GM12892 (cell line): ENCODE measurements at regions not wholly inside any gene's neighbourhood (a gene's known extent, or its start where the extent isn't known, plus 50 kb on each side); places are given as distances from the start of the nearest gene placed in this dataset.
"Not testable (repeated sequence)": the region's sequence is repeated elsewhere in the genome, so short reads cannot be mapped to it uniquely, and the experiment has no call there.

Experiments
- DNase-seq: peaks from one replicate; pipeline ENCODE4 v3.0.0; 2011; ENCODE audit not compliant: insufficient read length
- FAIRE-seq: peaks from 2 replicates; lab custom pipeline; 2011; peaks lifted over from hg19 to GRCh38; lab: Jason Lieb, UNC

- not testable (repeated sequence) for FAIRE-seq, DNase-seq
These were observed 277.9 kb upstream of the NBPF12 start for GRCh38 chr1:146660242-146660641.

DNA sequence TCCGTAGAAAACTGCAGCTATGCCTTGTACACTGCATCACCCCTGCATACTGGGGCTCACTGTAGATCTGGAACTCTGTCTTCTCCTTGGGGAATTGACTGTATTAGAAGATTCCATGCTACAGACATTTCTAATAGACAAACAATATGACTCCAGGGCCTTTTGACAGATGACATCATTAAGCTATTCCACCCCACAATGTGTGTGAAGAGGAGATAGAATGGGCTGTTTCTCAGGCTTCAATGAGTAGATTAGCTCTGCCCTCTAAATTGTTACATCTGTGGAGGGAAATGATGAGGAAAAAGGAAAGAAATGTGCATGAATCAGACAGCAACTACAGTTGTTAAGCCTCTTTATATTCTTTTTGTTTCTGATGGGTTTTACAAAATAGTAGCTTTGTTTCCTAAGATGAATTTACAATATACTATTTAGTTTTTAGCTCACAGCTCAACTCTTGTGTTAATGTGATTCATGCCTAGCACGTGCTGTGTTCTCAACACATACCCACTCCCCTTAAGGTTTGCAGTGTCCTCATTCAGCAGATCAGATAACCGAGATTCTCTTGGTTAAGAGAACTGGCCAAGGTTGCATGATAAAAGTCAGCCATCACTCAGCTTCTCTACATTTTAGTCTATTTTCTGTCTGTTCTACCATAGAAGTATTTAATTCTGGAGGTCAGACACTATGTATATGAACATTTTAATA lies 281.6 kb upstream of the NBPF12 start:
- not testable (repeated sequence) for FAIRE-seq, DNase-seq

DNA sequence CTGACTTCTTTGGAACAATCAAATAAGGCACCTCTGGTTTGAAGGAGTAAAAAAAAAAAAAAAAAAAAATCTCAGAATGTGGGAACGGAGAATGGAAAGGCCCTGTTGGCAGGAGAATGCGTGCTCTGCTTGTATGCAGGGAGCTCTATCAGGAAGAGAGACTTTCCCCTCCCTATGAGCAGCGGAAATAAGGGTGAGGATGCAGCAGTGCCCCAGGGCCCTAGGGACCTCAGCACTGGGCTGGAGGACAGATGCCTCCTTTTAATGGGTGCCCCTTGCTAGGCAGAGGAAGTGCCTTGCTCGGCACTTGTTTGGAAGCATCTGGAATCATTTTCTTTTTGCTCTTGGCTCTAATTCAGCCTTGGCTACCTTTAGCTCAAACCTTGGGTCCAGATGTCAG lies 283.4 kb upstream of the NBPF12 start:
- FAIRE-seq, DNase-seq: not testable (repeated sequence)

GRCh38 chr1:146645978-146646604 lies 292.0 kb upstream of the NBPF12 start:
- FAIRE-seq, DNase-seq: not testable (repeated sequence)

DNA sequence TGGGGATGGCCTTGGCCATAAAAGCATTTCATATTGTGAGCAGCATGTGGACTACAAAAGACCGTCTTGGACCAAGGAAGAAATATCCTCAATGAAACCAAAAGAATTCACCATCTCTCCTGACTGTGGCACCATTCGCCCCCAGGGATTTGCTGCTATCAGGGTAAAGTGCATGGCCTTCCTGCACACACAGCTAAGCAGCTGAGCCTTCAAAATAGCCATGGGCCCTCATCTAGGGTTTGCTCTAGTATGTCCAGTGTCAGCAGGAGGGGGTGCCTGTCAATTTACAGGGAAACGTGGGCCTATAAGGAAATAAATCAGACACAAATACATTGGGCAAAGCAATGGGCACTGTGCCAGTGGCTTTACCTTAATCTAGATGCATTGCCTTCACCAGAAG lies 296.6 kb upstream of the NBPF12 start:
- DNase-seq, FAIRE-seq: not testable (repeated sequence)

DNA sequence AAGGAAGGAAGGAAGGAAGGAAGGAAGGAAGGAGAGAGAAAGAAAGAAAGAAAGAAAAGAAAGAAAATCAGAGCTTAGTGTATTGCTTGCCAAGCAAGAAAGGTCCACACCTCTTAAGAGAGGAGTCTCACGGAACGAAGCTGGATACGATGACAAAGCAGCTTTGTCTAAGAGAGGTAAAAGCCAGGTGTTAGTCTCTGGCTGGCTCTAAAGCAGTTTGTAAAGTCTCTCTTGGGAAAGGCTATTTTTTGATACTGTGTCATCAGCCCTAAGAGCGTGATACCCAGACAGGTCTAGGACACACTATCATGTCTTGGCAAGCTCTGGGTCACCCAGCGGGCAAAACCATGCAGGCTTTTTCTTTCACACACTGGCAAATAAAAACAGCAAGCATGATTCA lies 297.5 kb upstream of the NBPF12 start:
- FAIRE-seq, DNase-seq: not testable (repeated sequence)

GRCh38 chr1:146630302-146630701 lies 307.8 kb upstream of the NBPF12 start:
- not testable (repeated sequence) for FAIRE-seq, DNase-seq

- DNase-seq, FAIRE-seq: not testable (repeated sequence)
These were observed 319.5 kb upstream of the NBPF12 start for GRCh38 chr1:146618582-146618981.

GRCh38 chr1:146604681-146605080 lies 333.4 kb upstream of the NBPF12 start:
- FAIRE-seq, DNase-seq: not testable (repeated sequence)

DNA sequence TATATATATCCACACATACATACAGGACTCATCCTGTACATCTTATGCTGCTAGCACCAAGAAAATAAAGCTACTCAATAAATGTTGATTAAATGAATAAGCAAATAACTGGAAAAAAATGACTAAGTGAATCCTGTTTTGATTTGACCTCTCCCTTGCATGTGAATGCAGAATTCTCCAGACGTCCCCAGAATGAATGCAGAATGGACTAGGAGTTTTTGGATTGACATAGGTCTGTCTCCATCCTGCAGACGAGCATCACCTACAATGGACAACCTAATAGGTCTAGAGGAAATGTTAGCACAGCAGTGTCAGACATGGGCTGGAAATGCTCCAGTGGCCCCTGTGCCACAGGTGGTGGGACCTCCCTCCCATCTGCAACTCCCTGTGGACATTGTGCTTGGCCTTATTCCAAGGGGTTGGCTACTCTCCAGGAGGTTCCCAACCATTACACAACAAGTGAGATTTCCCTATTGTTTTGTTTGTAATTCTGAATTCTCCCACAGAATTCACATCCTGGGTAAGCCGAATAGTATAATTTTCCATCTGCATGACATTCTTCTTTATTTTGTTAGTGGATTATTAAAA lies 337.3 kb upstream of the NBPF12 start:
- DNase-seq, FAIRE-seq: not testable (repeated sequence)

DNA sequence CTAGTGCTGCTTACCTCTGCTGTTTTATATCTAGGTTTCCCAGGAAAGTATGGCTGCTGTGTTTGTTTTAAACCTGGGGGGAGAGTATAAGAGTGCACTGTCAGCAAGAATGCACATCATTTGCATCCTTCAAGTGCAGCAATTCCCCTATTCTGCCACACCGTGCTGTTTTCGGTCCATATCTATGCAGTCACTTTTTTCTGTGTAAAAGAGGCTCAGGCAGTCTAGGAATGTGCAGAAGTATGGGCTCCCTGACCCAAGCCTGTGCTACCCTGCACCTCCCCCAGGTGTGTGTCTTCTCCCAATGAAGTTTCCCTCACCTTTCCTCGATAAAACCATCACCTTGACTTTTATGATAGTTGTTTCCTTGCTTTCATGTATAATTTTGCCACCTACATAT lies 338.2 kb upstream of the NBPF12 start:
- not testable (repeated sequence) for DNase-seq, FAIRE-seq

- not testable (repeated sequence) for DNase-seq, FAIRE-seq
These were observed 352.4 kb upstream of the NOTCH2NLA start for GRCh38 chr1:146581229-146581628.

DNA sequence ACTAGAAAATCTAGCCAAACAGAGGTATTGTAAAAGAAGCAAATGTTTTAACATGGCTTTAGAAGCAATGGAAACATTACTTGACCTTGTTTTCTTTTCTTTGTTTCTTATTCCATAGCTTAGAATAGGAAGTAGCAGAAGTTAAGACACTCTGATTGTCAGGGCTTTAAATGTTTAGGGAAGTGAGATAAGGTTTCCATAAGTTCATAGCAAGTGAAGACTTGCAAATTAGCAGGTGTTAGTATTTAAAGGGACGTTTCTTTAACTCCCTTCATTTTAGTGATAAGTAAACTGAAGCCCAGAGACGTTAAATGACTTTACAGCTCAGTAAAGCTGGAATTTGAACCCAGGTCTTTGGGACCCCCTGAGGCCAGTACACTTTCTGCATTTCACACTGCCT lies 338.7 kb upstream of the NOTCH2NLA start:
- DNase-seq, FAIRE-seq: not testable (repeated sequence)

DNA sequence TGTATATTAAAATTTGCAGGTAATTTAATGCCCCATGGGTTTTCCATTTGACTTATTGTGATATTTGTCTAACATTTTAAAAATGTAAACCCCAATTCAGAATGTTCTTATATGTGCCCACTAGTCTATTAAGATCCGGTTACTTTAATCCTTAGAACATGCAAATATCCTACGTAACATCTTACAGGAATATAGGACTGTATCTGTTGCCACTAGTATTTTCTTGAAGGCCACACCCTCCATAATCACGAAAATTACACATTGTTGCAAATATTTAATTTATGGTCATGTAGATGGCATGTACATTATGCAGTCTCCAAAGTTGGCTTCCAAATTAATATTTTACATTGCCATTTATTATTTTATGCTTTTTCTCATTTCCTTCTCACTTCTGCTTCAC lies 329.2 kb upstream of the NOTCH2NLA start:
- not testable (repeated sequence) for FAIRE-seq, DNase-seq

- not testable (repeated sequence) for FAIRE-seq
These were observed 327.6 kb upstream of the NOTCH2NLA start for GRCh38 chr1:146556405-146556804.

GRCh38 chr1:146552414-146552813 lies 323.6 kb upstream of the NOTCH2NLA start:
- not testable (repeated sequence) for FAIRE-seq, DNase-seq

More at GRCh38 chr1:146556405-146556804, 327.6 kb upstream of the NOTCH2NLA start:
- DNase-seq = not testable (repeated sequence)

GRCh38 chr1:146548684-146549083 lies 319.9 kb upstream of the NOTCH2NLA start:
- DNase-seq, FAIRE-seq: not testable (repeated sequence)

DNA sequence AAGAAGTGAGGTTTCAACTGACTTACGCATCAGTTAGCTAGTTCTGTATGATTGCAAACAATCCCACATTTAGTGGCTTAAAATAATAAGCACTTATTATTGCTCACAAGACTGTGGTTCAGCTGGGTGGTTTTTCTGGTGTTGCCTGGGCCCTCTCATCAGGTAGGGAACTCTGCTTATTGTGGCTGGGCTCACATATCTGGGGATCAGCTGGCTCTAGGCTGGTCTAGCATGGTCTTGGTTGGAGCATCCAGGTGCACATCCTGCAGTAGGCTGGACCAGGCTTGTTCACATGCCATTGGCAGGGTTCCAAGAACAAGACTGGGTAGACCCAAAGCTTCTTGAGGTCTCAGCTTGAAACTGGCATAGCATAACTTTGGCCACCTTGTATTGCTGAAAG lies 317.4 kb upstream of the NOTCH2NLA start:
- FAIRE-seq, DNase-seq: not testable (repeated sequence)

DNA sequence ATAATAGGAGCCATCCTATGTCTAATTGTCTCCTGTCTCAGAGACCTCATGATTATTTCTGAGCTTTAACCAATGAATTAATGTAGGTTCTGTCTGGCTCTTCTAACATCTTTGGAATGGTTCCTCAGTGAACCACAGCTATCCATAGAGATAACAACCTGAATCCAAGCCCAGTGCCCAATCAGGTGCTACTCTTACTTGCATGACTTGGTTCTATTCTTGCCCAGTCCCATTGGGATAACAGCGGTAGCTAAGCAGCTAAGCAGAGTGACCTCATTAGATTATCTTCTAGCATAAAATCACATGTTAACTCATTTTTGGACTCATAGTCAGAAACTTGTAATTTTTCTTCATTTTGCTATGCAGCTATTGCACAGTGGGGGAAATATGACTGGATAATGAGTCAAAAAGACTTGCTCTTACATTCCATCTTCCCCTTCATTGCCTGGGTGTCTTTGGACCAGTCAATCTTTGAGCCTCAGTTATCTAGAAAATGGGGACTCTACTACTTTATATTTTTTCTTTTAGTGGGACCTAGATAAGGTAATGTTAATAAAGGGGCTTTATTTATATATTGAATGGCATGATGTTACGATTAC lies 309.1 kb upstream of the NOTCH2NLA start:
- not testable (repeated sequence) for FAIRE-seq

GRCh38 chr1:146536028-146536427 lies 307.2 kb upstream of the NOTCH2NLA start:
- FAIRE-seq = not testable (repeated sequence)

More for the DNA sequence above, 309.1 kb upstream of the NOTCH2NLA start:
- not testable (repeated sequence) for DNase-seq

More at GRCh38 chr1:146536028-146536427, 307.2 kb upstream of the NOTCH2NLA start:
- DNase-seq = not testable (repeated sequence)
